Fibroblast of pulmonary artery (primary cell): ENCODE measurements at regions not wholly inside any gene's neighbourhood (a gene's known extent, or its start where the extent isn't known, plus 50 kb on each side); places are given as distances from the start of the nearest gene placed in this dataset.

ENCODE experiments used
- DNase-seq: peaks from one replicate; pipeline ENCODE4 v3.0.0-alpha.2; 2010; ENCODE audit warnings: low read depth
- H3K4me3 ChIP-seq: replicated peaks from 2 replicates; pipeline ENCODE4 v1.5.1; 2011; ENCODE audit warnings: low read depth, mild to moderate bottlenecking, control low read depth, low read length, moderate library complexity
- CTCF ChIP-seq: IDR thresholded peaks from 2 replicates; pipeline ENCODE4 v1.5.1; 2011; ENCODE audit warnings: mild to moderate bottlenecking, control low read depth, low read length, inconsistent platforms; ENCODE audit errors: missing control alignments

GRCh38 chr5:19314840-19315239 lies 673.2 kb downstream of the CDH18 start:
- no peak for TF ChIP-seq CTCF
- no peak overlapping the region for H3K4me3 ChIP-seq
- DNase-seq: no peak

- no peak for TF ChIP-seq CTCF
- no peak overlapping the region for H3K4me3 ChIP-seq
- DNase-seq: no peak
Observed at GRCh38 chr5:19319252-19319651, 668.7 kb downstream of the CDH18 start.

GRCh38 chr5:19322716-19323485 lies 665.1 kb downstream of the CDH18 start:
- TF ChIP-seq CTCF: no peak
- H3K4me3 ChIP-seq: no peak overlapping the region
- no peak for DNase-seq

GRCh38 chr5:19334278-19334677 lies 653.7 kb downstream of the CDH18 start:
- DNase-seq: no peak
- TF ChIP-seq CTCF: no peak
- no peak overlapping the region for H3K4me3 ChIP-seq

- DNase-seq: no peak
- H3K4me3 ChIP-seq: no peak overlapping the region
- TF ChIP-seq CTCF: no peak
Observed at GRCh38 chr5:19342942-19343341, 645.1 kb downstream of the CDH18 start.

GRCh38 chr5:19352120-19352519 lies 635.9 kb downstream of the CDH18 start:
- DNase-seq: no peak
- no peak overlapping the region for H3K4me3 ChIP-seq
- TF ChIP-seq CTCF: no peak

- TF ChIP-seq CTCF: no peak
- no peak overlapping the region for H3K4me3 ChIP-seq
- DNase-seq: no peak
Observed at GRCh38 chr5:19369048-19369447, 619.0 kb downstream of the CDH18 start.
